Kidney capillary endothelial cell (primary cell): ENCODE measurements at regions not wholly inside any gene's neighbourhood (a gene's known extent, or its start where the extent isn't known, plus 50 kb on each side); places are given as distances from the start of the nearest gene placed in this dataset.

ENCODE experiments used
- DNase-seq: peaks from one replicate; pipeline ENCODE4 v3.0.0-alpha.2; 2018; ENCODE audit warnings: low spot score

DNA sequence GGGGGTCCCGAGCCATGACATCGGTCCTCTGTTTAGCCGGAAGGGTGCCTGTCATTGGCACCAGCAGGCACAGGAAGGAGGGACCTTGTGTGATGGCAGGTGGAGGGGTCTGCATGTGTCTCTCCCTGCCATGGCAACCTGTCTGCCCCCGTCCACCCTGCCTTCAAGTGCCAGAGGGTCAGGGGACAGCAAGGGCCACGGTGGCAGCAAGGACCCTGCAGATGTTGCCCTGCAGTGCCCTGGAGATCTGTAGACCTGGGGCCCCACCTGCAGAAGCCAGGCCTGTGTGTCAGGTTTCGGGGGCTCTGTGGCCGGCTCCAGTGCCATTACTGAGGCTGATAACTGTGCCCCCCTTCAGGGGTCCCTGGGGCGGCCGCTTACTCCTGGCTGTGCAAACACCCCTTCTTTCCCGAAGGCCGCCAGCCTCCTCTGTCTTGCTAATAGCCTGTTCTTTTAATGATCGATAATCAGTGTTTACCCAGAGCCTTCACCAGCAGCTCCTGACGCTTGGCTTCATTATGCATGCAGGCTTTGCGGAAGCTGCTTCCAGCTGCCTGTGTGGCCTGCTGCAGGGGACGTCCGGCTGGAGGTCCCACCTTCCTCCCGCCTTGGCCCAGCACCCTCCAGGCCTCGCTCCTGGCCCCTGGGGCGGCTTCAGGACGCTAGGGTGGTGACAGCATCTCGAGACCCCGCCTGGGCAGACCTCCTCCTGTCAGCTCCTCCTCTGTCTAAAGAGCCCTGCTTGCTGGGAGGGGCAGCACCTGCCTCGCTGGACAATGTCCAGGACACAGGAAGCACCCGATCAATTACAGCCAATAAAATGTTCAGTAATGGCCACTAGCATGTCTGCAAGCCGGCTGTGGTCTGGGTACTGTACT lies 153.0 kb downstream of the KIF26A start:
- no peak for DNase-seq

DNA sequence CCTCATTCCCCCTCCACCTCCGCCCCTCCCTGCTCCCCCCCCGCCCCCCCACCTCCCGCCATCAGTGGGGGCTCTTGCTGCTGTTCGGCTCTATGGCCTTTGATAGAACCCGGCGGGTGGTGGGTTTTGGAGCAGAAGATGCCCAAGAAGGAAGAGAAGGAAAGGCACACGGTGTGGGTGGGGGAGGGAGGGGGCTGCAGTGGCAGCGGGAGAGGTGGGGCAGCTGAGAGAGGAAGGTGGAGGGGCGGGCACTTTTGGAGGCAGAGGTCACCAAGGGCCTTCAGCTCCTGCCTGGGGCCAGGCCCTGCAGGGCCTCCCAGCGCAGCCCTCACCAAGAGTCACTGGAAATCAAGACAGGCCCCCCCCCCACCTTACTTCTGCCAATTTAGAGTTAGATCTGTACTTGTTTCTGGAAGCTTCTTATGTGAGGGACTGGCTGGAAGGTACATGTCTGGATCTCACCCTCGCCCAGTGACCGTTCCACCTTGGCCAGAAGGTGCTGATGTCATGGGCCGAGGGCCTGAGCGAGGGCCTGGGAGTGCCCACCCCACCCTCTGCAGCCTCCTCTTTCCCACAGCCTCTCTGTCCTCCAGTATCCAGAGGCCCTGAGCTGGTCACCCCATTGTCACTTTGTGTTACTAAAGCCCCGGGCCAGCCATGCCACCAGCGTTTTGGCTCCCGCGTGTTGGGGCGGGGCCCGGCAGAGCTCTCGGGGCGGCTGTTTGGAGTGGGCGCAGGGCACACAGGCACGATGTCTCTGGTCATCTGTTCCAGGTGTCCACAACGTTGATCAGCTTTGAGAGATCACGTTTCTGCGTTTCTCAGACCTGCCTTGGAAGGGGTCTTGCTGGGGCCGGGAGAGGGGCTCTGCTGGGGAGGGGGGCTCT lies 153.9 kb downstream of the KIF26A start:
- DNase-seq: no peak

DNA sequence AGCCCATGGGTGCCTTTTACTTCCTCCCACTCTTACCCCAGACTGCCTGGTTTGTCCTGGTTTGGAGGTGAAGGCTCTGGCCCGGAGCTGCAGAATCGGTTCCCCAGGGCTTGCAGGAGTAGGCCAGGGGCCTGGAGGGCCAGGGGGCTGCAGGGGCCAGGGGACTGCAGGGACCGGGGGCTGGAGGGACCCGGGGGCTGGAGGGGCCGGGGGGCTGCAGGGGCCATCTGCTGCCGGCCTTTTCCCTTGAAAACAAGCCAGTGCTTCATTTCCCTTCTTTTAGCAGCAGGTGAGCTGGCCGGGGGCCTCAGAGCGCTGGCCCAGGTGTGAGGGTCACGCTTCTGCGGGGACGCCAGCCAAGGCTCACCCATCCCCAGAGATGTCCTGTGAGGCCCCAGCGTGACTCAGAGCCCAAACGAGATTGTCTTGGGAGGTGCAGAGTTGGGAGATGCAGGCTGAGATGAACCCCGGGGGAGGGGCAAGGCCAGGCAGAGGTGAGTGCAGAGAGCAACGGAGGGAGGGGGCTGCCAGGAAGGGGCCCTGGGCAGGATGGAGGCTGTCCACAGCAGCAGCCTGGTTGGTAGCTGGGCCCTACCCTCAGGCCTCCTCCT lies 154.9 kb downstream of the KIF26A start:
- no peak for DNase-seq

GRCh38 chr14:104293851-104294627 lies 155.7 kb downstream of the KIF26A start:
- DNase-seq: no peak

DNA sequence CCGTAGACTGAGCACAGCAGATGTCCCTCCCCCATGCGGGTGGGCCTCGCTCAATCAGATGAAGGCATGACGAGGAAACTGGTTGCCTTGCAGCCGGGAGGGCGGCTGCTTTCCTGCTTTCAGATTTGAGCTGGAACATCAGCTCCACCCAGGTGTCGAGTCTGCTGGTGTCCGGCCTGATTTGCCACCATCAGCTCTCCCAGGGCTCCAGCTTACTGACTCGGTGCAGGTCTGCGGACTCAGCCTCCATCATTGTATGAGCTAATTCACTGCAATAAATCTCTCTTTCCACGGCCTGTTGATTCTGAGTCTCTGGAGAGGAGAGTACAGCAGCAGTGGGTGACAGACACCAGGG lies 156.2 kb downstream of the KIF26A start:
- DNase-seq: no peak

DNA sequence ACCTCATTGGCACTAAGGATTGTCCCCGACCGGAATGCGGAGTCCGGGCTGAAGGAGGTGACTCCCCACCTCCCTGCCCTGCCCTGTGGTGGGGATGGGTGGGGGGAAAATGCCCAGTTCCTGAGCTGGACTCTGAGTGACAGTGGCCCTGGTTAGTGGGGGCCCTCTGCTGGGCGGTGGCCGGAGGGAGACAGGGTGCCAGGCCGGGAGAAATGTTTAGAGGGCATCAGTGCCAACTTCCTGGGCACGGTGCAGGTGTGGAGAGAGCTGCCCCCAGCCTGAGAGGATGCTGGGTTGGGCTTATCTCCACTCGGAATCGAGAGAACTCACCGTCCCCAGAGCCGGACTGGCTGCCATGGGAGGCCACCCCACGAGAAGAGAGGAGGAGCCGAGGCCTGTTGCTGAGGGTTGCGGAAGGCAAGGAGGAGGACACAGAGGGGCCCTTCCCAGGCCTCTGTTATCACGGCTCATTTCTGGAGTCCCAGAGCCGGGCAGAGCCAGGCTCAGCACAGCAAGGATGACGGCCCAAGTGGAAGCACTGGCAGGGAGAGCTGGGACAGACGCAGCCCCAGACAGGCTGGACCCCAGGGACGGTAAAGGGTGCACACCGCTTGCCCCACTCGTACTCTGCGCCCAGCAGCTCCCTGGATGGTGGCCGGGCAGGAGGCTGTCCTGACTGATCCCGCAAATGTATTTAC lies 156.7 kb downstream of the KIF26A start:
- no peak for DNase-seq

- no peak for DNase-seq
These were observed 157.4 kb downstream of the KIF26A start for GRCh38 chr14:104295681-104296387.

DNA sequence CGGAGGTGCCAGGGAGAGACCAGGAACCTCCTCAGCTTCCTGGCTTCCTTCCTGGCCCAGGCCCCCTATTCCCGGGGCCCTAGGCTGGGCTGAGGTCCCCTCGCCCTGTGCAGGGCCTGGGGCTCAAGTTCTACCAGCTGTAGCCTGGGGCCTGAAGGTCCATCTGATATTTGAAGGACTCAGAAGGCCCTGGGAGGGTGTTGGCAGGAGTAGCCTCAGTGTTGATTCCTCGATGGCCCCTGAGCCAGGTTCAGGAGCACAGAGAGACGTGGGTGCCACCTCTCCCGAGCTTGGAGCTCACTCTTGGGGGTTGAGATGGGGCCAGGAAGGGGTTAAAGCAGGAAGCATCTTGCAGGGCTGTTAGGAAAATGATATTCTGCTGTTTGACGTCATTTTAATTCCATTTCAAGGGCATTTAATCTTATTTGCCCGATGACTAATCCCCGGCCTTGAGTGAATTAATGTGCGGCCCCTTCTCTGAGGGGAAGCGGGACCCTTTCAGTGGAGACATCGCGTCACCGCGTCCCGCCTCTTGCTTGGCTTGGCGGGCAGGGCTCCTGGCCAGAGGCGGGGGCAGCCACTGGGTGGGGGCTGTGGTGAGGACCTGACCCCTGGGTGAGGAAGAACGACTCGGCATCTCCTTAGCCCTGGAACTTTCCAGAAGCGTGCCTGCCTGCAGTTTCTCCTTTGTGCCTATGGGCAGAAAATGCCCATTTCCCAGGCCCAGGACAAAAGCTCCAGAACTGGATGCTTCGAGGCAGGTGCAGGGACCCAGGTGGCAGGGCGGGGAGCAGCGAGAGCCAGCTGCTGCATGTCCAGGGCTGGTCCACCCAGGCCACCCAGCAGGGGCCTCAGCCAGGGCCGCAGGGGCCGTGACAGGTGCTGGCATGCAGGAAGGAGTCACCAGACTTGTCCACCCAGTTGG lies 158.3 kb downstream of the KIF26A start:
- DNase-seq: peak; percentile 30

DNA sequence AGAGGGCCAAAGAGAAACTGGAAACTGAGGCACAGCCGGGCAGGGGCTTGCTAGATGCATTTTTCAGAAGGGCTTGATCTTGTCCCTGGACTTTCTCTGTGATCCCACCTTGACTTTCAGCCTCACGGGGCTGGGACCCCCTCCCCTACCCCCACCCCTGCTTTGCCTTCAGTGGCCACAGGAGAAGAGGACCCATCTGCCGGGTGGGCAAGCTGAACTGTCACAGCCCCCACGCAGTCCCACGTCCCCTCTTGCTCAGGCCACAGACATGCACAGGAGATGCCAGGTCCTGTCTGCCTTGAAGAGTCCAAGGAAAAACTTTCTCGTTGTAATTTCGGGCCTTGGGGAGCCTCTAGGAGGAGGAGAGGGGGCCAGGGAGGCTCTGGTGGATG lies 158.9 kb downstream of the KIF26A start:
- no peak for DNase-seq

DNA sequence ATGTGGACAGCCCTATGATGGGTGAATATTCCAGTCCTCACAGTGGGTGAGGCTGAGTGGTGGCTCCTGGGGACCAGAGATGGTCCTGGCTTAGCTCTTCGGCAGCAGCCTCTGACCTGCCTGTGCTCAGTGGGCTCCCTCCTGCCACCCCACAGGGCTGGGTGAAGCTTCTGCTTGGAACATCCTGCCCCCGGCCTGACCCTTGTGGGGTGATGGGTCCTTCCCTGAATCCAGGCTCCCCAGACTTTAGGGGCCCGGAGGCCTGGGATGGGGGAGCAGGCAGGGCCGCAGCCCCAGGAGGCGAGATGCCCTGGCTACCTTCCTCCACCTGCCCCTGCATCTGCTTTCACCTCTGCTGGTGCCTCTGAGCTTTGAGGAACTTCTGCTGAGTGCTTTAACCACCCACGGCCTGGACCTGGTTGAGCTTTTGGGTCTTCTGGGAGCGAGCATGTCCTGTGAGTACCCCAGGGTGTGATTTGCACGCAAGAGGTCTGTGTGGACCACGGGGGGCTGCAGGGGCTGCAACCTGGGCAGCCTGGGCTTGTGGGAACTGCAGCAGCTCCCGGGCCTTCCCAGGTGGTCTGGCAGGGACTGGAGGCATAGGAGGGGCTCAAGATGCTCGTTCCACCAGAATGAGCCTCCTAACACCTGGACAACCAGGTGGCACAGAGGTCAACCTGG lies 159.5 kb downstream of the KIF26A start:
- DNase-seq: no peak

- DNase-seq: no peak
These were observed 160.1 kb downstream of the KIF26A start for GRCh38 chr14:104298458-104298857.

- no peak for DNase-seq
These were observed 161.8 kb downstream of the KIF26A start for GRCh38 chr14:104299993-104300761.

DNA sequence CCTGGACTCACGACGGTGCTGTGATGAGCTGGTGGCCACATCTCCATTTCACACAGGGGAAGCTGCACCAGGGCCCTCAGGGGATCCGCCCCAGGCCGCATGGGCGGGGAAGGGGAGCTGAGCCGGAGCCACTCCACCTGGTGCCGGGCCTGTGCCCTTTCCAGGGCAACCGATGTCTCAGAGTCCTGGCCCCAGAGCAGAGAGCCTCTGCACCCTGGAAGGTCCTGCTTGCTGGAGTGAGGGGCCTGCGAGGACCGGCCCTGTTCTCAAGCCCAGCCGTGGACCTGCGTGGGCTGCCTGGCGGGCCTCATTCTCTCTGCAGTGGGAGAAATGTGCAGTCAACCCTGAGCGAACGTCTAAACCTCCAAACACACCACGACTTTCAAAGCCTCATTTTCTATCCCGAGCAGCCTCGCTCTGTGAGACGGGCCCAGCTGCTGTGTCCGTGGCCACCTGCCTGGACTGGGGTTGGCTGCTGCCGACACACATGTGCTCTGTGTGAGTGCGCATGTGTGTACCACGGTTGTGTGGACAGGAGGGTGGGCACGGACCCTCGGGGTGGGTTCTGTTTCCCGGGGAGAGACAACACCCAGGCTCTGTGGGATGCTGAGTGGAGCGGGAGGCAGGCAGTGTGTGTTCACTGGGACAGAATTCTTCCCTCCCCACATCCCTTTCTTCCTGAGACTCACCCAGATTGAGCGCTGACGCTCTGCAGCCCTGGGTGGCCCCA lies 163.5 kb downstream of the KIF26A start:
- no peak for DNase-seq

- no peak for DNase-seq
These were observed 164.5 kb downstream of the KIF26A start for GRCh38 chr14:104302794-104303405.

DNA sequence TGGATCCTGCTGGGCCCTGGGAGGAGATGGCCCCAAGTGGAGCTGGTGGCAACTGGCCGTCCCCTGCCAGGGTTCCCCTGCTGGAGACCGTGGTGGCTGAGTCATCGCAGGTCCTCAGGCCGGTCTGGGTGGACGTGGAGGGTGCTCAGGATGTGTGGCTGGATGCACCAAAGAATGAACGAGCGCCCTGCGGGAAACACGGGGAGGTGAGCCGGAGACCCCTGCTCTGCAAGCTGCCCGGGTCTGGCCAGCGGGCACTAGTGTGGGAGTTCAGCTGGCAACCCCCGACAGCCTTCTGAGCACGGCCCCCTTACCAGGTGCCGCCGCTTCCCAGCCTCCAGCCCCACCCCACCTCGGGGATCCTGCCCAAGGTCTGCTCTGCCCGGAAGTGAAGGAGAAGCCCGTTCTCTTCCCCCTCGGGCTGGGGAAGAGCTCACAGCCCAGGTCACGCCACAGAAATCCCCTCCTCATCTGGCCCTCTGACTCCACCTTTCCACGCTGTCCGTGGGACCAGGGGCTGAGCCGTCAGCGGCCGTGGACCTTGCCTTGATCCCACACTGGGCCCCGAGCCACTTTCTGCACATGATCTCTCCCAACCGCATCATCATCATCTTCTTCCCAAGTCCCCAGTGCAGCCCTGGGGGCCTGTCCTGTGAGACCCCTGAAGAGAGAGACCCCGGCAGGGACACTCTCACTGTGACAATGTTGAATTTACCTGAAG lies 165.5 kb downstream of the KIF26A start:
- no peak for DNase-seq
